ENCODE measurements at regions not wholly inside any gene's neighbourhood (a gene's known extent, or its start where the extent isn't known, plus 50 kb on each side); places are given as distances from the start of the nearest gene placed in this dataset.

DNA sequence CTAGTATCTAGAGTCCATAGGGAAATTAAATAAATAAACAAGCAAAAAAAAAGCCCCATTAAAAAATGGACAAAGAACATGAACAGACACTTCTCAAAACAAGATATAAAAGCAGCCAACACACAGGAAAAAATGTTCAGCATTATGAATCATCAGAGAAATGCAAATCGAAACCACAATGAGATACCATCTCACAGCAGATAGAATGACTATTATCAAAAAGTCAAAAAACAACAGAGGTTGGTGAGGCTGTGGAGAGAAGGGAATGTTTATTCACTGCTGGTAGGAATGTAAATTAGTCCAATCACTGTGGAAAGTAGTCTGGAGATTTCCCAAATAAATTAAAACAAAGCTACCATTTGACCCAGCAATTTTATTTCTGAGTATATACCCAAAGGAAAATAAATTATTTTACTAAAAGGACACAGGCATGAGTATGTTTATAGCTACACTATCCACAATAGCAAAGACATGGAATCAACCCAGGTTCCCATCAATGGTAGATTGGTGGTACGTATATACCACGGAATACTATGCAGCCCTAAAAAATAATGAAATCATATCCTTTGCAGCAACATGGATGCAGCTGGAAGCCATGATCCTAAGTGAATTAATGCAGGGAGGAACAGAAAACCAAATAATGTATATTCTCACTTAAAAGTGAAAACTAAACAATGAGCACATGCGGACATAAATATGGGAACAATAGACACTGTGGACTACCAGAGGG lies 366.5 kb upstream of the SEMA3C start:
- H3K9ac ChIP-seq (ENCODE audit: insufficient read depth, low read depth, low read length), result no peak overlapping the region
- H3K4me3 ChIP-seq (replicated peaks in 1 of 3; ENCODE audit: insufficient read depth in 1 of 3, low read depth in 2 of 3, low read length in 3 of 3), result no peak overlapping the region
- FAIRE-seq (no peak), ATAC-seq (no peak), DNase-seq (ENCODE audit: low spot score) (no peak)
- 58% methylated on average over 4 of the region's 4 CpGs for WGBS (ENCODE audit: low lambda C conversion rate)
- no TSS peak for BruUV-seq (replicated peaks)
- in situ Hi-C loops (cut with HindIII; ENCODE audit: extremely low pct_ligation_motif_present, low pct_unique_long_range_greater_than_20kb) (no loop called here), intact Hi-C loops (cut with micrococcal nuclease; ENCODE audit: unreplicated experiment) (no loop called here)
- no peak overlapping the region for H3K27ac ChIP-seq (ENCODE audit: extremely low read length, insufficient read depth, low read length)
- no peaks in the 10 kb centered on the region for H3K9me3 ChIP-seq (ENCODE audit: low read length)
- no peaks in the 10 kb centered on the region for H3K36me3 ChIP-seq (replicated peaks in 1 of 2; ENCODE audit: control insufficient read depth in 1 of 2, insufficient read depth in 2 of 2, low read length in 2 of 2)
- H3K79me2 ChIP-seq (ENCODE audit: insufficient read depth, low read length), result no peaks in the 10 kb centered on the region
- H3K27me3 ChIP-seq (ENCODE audit: control insufficient read depth in 1 of 2, insufficient read depth in 2 of 2, low read length in 2 of 2), result no peaks in the 10 kb centered on the region
- CTCF ChIA-PET (ENCODE audit: low intra/inter-chr PET ratio, low total read pairs), result no interaction called here
- no peaks in the 10 kb centered on the region for H4K20me1 ChIP-seq (ENCODE audit: insufficient read depth, low read length)
- no peak overlapping the region for H2AFZ ChIP-seq (ENCODE audit: low read length)
- POLR2A ChIA-PET, result no interaction called here
- no peak overlapping the region for H3K4me2 ChIP-seq (ENCODE audit: low read depth, low read length)
- H3K4me1 ChIP-seq (ENCODE audit: insufficient read depth, low read length), result no peaks in the 10 kb centered on the region
- TF ChIP-seq ZNF556 (CRISPR knock-in tag; IDR thresholded peaks at IDR 0.05; ENCODE audit: borderline replicate concordance) (no peak), HNF1B (CRISPR knock-in tag; IDR thresholded peaks at IDR 0.05) (no peak), ZBTB10 (CRISPR knock-in tag; IDR thresholded peaks at IDR 0.05; ENCODE audit: borderline replicate concordance) (no peak), ZNF317 (CRISPR knock-in tag; IDR thresholded peaks at IDR 0.05) (no peak), HNF4A (CRISPR knock-in tag; IDR thresholded peaks at IDR 0.05) (no peak), ZNF724P (CRISPR knock-in tag; IDR thresholded peaks at IDR 0.05; ENCODE audit: borderline replicate concordance) (no peak), ZNF468 (CRISPR knock-in tag; IDR thresholded peaks at IDR 0.05) (no peak), SALL2 (CRISPR knock-in tag; IDR thresholded peaks at IDR 0.05) (no peak), FOXO1 (CRISPR knock-in tag; IDR thresholded peaks at IDR 0.05) (no peak), ZNF564 (CRISPR knock-in tag; IDR thresholded peaks at IDR 0.05) (no peak)
- TF ChIP-seq, protein P1, sequence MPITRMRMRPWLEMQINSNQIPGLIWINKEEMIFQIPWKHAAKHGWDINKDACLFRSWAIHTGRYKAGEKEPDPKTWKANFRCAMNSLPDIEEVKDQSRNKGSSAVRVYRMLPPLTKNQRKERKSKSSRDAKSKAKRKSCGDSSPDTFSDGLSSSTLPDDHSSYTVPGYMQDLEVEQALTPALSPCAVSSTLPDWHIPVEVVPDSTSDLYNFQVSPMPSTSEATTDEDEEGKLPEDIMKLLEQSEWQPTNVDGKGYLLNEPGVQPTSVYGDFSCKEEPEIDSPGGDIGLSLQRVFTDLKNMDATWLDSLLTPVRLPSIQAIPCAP (CRISPR knock-in tag; IDR thresholded peaks at IDR 0.05; ENCODE audit: low read depth), result no peak
- TF ChIP-seq, protein P2, sequence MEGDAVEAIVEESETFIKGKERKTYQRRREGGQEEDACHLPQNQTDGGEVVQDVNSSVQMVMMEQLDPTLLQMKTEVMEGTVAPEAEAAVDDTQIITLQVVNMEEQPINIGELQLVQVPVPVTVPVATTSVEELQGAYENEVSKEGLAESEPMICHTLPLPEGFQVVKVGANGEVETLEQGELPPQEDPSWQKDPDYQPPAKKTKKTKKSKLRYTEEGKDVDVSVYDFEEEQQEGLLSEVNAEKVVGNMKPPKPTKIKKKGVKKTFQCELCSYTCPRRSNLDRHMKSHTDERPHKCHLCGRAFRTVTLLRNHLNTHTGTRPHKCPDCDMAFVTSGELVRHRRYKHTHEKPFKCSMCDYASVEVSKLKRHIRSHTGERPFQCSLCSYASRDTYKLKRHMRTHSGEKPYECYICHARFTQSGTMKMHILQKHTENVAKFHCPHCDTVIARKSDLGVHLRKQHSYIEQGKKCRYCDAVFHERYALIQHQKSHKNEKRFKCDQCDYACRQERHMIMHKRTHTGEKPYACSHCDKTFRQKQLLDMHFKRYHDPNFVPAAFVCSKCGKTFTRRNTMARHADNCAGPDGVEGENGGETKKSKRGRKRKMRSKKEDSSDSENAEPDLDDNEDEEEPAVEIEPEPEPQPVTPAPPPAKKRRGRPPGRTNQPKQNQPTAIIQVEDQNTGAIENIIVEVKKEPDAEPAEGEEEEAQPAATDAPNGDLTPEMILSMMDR (CRISPR knock-in tag; IDR thresholded peaks at IDR 0.05), result no peak
- TF ChIP-seq, protein P3, sequence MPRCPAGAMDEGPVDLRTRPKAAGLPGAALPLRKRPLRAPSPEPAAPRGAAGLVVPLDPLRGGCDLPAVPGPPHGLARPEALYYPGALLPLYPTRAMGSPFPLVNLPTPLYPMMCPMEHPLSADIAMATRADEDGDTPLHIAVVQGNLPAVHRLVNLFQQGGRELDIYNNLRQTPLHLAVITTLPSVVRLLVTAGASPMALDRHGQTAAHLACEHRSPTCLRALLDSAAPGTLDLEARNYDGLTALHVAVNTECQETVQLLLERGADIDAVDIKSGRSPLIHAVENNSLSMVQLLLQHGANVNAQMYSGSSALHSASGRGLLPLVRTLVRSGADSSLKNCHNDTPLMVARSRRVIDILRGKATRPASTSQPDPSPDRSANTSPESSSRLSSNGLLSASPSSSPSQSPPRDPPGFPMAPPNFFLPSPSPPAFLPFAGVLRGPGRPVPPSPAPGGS (CRISPR knock-in tag; IDR thresholded peaks at IDR 0.05), result no peak

Measured in HepG2 (cell line).